Psoas muscle (tissue), 7 donors: ENCODE measurements at regions not wholly inside any gene's neighbourhood (a gene's known extent, or its start where the extent isn't known, plus 50 kb on each side); places are given as distances from the start of the nearest gene placed in this dataset.

Experiments
- ATAC-seq, 4 donors: fragments of 200-7000 bp; cut with Tn5 transposase; one replicate each; pipeline ENCODE4 v1.9.1; 2020; ENCODE audit warnings: moderate library complexity in 3 of 4, mild to moderate bottlenecking in 2 of 4
- DNase-seq, 2 donors: peaks; one replicate each; pipeline ENCODE4 v3.0.0-alpha.2; 2020
- H3K27ac ChIP-seq: fragments of 200-600 bp; one replicate; pipeline ENCODE4 v1.8.0; 2022
- H3K27me3 ChIP-seq, 3 donors: fragments of 200-600 bp in 1 of 3; one replicate each; pipeline versions ENCODE4 v1.6.1 to v1.8.0; 2013 to 2022; ENCODE audit warnings: low read length in 2 of 3, mild to moderate bottlenecking in 2 of 3, moderate library complexity in 1 of 3; ENCODE audit not compliant: insufficient read depth in 3 of 3
- H3K36me3 ChIP-seq, 2 donors: fragments of 200-600 bp in 1 of 2; one replicate each; pipeline versions ENCODE4 v1.6.1 to v1.8.0; 2013 to 2022; ENCODE audit warnings: low read depth in 1 of 2, mild to moderate bottlenecking in 1 of 2, moderate library complexity in 1 of 2; ENCODE audit not compliant: insufficient read depth in 1 of 2
- H3K4me1 ChIP-seq: fragments of 200-600 bp; one replicate; pipeline ENCODE4 v1.8.0; 2022
- H3K4me3 ChIP-seq: fragments of 200-600 bp; one replicate; pipeline ENCODE4 v1.8.0; 2022; ENCODE audit warnings: mild to moderate bottlenecking
- H3K9me3 ChIP-seq: fragments of 200-600 bp; one replicate; pipeline ENCODE4 v1.8.0; 2022
- WGBS, 3 donors: extraction: QIAGEN DNeasy Blood & Tissue Kit; methylation state at CpG; one replicate each; pipeline versions ENCODE4 v1.1.6 to v1.1.7; 2013; 5-methylcytosine and 5-hydroxymethylcytosine counted together
- intact Hi-C, 2 donors: fragments of 100-400 bp; cut with DNase I; formaldehyde crosslinking; loops; one replicate each; pipeline versions ENCODE4 v1.11.0 to v1.14.2; 2022
- TF ChIP-seq, protein P1 (sequence below): fragments of 200-600 bp; IDR thresholded peaks from one replicate; pipeline ENCODE4 v1.8.0; 2022; ENCODE audit warnings: antibody characterized with exemption
- donor health status: healthy with polysubstance abuse.
- donor health status: DM: no; HTN: no; CAD: no; lungs with moderate emphysema.
- donor health status: Bipolar disorder and iron deficiency.
- donor health status: healthy.
- donor health status: DM: yes; HTN: yes; CAD: no.
- donor health status: DM: no; HTN: no; CAD: no.
- donor health status: DM: yes; HTN: yes; CAD: no.

DNA sequence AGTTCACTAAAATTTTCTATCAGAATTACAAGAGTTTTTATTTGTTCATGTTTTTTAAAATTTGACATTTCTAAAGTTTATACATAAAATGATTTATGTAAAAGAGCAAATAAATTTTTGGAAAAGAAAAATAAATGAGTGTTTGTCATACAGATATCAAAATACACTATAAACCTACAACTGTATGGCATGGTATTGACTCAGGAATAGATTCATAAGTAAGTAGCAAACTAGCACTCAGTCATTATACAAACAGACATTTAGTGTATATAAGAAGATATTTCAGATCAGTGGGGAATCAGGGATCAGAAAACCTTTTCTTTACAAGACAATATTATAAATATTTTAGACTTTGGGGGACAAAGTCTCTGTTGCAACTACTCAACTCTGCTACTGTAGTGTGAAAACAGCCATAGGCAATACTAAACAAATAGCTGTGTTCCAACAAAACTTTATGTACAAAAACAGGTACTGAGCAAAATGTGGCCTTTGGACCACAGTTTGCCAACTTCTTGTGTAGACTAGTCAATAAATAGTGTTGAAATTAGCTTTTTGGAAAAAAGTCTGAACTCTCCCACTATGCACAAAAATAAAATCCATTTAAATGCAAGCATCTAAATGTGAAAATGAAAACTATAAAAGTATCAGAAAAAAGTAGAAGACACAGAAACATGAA, 508.8 kb upstream of the CAMK1G start:
- H3K4me3 ChIP-seq: no peak overlapping the region
- DNase-seq (no peak), ATAC-seq (no peak)
- no peaks in the 10 kb centered on the region for H3K27me3 ChIP-seq
- H3K9me3 ChIP-seq: no peaks in the 10 kb centered on the region
- no peaks in the 10 kb centered on the region for H3K4me1 ChIP-seq
- no peak overlapping the region for H3K27ac ChIP-seq
- no peaks in the 10 kb centered on the region for H3K36me3 ChIP-seq
- TF ChIP-seq, protein P1, sequence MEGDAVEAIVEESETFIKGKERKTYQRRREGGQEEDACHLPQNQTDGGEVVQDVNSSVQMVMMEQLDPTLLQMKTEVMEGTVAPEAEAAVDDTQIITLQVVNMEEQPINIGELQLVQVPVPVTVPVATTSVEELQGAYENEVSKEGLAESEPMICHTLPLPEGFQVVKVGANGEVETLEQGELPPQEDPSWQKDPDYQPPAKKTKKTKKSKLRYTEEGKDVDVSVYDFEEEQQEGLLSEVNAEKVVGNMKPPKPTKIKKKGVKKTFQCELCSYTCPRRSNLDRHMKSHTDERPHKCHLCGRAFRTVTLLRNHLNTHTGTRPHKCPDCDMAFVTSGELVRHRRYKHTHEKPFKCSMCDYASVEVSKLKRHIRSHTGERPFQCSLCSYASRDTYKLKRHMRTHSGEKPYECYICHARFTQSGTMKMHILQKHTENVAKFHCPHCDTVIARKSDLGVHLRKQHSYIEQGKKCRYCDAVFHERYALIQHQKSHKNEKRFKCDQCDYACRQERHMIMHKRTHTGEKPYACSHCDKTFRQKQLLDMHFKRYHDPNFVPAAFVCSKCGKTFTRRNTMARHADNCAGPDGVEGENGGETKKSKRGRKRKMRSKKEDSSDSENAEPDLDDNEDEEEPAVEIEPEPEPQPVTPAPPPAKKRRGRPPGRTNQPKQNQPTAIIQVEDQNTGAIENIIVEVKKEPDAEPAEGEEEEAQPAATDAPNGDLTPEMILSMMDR: no peak
- intact Hi-C loops: no loop called here

DNA sequence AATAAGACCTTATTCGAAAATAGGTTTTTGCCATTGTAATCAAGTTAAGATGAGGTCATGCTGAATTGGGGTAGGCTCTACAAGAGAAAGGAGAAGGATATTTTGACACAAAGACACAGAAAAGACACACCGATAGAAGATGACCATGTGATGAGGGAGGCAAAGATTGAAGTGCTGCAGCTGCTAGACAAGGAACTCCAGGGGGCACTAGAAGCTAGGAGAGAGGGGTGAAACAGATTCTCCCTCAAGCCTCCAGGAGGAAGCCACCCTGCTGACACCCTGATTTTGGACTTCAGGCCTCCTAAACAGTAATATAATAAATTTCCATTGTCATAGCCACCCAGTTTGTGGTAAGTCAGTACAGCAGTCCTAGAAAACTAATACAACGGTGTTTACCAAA, 506.8 kb upstream of the CAMK1G start:
- intact Hi-C loops: no loop called here
- Histone ChIP-seq H3K36me3 (no peaks in the 10 kb centered on the region), H3K4me1 (no peaks in the 10 kb centered on the region), H3K4me3 (no peak overlapping the region), H3K27ac (no peak overlapping the region), H3K27me3 (no peaks in the 10 kb centered on the region), H3K9me3 (no peaks in the 10 kb centered on the region)
- no peak for ATAC-seq
- 89 to 94% (median 93%) methylated on average over 3 of the region's 3 CpGs for WGBS, 3 donors
- TF ChIP-seq, protein P1: no peak
- no peak for DNase-seq

DNA sequence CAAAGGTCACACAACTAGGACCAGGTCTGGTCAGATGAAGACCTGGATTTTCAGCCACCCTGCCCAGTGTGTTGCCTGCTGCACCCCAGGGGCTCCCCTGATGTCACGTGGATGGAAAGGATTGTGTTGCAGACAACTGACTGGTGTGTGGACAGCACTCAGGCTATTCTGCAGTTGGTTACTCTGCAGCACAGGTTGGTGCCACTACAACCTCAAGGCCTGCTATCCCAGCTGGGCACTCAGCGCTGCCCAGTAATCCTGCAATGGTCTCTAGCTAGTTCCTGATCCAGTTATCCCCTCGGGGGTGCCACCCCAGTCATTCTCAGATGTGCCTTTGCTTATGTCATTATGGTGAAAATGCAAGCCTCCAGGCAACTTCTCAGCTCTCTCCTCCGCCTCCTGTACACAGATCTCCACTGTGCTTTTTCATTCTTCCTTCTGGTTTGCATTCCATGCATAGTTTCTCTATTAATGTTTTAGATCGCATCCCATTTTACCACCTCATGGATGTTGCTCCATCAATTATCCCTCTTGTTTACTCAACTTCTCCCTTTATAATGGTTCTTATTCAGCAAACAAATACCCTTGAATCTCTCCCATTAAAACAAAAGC, 503.2 kb upstream of the CAMK1G start:
- Histone ChIP-seq H3K4me3 (no peak overlapping the region), H3K4me1 (no peaks in the 10 kb centered on the region), H3K36me3 (no peaks in the 10 kb centered on the region), H3K27me3 (no peaks in the 10 kb centered on the region), H3K9me3 (no peaks in the 10 kb centered on the region), H3K27ac (no peak overlapping the region)
- intact Hi-C loops: no loop called here
- TF ChIP-seq, protein P1: no peak
- ATAC-seq: no peak
- no peak for DNase-seq
- 76 to 81% (median 77%) methylated on average over 5 of the region's 5 CpGs for WGBS, 3 donors

DNA sequence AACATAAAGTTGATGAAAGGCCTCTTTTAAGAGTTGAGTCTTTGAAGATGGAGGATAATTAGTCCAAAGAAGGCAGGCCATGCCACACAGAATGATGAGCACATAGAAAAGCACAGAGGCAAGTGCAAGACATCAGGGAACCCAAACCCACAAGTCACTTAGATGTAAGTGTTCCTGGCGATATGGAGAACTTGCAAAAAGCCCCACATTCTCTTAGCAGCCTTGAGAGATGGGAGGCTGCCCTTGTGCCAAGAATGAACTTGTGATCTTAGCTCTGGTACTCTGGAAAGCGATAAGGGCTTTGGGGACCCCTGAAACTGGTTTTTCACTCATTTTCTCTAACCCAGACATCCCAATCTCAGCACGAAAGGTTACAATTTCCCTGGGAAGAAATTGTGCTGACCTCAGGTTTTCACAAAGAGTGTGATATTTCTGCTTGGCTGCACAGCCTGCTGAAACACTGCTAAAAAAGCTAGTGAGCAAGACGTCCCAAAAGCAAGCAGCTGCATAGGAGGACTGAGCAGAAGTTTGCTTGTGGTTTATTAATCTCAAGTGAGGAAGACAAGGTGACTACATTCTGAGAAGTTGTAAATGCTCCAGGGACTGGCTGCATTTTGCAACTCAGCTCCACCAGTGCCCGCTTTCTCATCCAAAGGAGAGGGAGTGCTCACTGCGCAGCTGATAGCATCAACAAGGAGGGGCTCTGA, 496.9 kb upstream of the CAMK1G start:
- 62 to 67% (median 67%) methylated on average over 6 of the region's 6 CpGs for WGBS, 3 donors
- no peaks in the 10 kb centered on the region for H3K4me1 ChIP-seq
- DNase-seq: no peak
- H3K9me3 ChIP-seq: no peaks in the 10 kb centered on the region
- TF ChIP-seq, protein P1: no peak
- no peak overlapping the region for H3K27ac ChIP-seq
- intact Hi-C loops: no loop called here
- H3K4me3 ChIP-seq: no peak overlapping the region
- ATAC-seq: no peak
- H3K27me3 ChIP-seq: no peaks in the 10 kb centered on the region
- no peaks in the 10 kb centered on the region for H3K36me3 ChIP-seq
